GM18907 (cell line): ENCODE measurements at regions not wholly inside any gene's neighbourhood (a gene's known extent, or its start where the extent isn't known, plus 50 kb on each side); places are given as distances from the start of the nearest gene placed in this dataset.

Source experiments
- ATAC-seq: cut with Tn5 transposase; IDR thresholded peaks from one replicate; pipeline ENCODE4 v1.9.1; 2021; ENCODE audit warnings: mild to moderate bottlenecking, moderate library complexity; ENCODE audit not compliant: unreplicated experiment

DNA sequence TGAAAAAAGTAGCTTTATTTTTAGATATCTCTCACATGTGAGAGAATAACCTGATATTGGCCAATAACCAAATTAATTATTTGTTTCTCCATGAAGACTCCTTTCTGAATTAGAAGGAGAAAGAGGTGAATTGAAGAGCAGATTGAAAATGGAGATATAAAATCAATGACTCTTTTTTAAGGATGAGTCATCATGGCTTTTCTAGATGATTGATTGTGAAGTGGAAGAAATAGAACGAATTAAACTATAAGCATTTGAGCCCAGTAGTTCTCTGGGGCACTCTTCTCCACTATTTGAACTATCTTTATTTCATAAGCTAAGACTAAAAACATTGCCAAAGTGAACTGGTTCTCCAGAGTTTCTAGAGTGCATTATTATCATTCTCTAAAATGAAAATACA is 137.2 kb upstream of the EDNRA start:
- ATAC-seq: no peak

GRCh38 chr4:147345662-147346061 is 135.2 kb upstream of the EDNRA start:
- no peak for ATAC-seq

GRCh38 chr4:147347217-147347616 is 133.7 kb upstream of the EDNRA start:
- ATAC-seq: no peak

DNA sequence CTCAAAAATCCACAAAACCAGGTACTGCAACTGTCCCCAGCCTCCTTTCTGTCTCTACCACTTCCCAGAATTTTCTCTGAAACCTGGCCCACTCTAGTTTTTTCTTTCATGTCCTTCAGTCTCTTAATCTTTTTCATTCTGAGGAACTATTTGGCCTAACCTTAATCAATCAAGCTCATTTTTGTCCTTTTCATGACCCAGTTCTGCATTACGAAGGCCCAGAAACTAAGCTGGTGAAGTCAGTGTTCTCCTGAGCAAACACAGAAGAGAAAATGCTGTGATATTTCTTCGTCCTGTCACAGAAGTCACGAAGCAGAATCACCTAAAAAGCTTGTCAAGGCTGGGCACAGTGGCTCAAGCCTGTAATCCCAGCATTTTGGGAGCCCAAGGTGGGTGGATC is 131.7 kb upstream of the EDNRA start:
- ATAC-seq: no peak

- no peak for ATAC-seq
Measured at GRCh38 chr4:147351083-147351787, 129.7 kb upstream of the EDNRA start.

- no peak for ATAC-seq
Measured at GRCh38 chr4:147354237-147354636, 126.7 kb upstream of the EDNRA start.

DNA sequence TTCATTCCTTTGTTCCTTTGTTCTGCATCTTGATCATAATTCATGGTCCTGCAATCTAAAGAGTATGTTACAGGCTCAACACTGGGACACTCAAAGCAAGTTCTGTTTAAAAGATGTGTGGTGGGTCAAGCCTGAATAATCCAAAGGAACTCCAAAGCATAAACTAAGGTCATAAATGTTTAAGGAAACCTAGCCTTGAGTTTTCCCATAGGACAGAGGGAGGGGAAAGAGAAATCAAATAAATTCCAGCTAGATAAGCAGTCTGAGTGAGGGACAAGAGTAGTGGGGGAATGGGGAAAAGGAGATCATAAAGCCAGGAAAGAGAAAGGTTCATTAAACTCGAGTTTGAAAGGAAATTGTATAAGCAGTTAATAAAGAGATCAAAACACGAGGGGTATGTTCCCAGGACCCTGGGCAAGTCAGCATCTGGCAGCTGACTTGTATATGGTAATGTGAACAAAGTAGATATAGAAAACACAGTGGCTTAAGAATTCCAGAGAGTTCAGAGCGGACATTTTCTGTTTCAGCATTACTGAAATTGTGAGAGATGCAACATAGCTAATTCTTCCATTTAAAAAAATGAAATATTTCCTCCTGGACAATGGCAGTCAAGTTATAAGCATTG is 125.8 kb upstream of the EDNRA start:
- no peak for ATAC-seq

DNA sequence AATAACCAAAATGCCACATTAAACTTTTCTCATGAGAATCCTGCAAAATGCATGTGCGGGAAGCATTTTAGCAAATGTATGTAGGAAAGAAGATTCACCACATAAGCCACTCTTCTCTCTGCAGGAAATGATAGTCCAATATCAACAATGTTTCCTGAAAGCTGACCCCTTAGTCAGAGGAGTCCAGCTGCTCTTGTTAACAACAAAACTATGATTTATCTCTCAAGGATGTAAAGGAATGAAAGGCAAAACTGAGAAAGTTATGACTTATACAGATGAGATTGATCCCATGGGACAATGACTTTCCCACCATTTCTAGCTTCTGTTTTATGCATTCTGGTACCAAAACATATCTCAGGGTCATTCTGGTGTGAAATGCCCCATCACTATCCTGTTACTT is 125.0 kb upstream of the EDNRA start:
- ATAC-seq: no peak

DNA sequence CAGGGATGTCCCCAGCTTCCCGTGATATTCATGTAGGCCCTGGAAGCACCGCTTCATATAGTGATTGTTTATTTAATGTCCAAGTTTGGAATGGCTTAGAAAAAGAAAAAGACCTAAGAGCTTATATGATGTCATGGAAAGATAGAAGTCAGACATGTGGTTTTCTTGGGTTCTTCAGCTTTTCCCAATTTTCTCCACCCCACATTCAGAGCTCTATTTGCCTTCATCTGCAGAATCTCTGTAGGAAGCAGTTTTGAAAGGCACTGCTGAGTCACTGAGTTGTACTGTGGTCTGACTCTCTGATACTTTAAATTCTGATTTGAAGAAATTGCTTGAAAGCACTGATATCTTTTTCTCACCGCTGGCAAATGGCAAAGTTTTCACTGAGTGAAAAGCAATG is 120.6 kb upstream of the EDNRA start:
- no peak for ATAC-seq

DNA sequence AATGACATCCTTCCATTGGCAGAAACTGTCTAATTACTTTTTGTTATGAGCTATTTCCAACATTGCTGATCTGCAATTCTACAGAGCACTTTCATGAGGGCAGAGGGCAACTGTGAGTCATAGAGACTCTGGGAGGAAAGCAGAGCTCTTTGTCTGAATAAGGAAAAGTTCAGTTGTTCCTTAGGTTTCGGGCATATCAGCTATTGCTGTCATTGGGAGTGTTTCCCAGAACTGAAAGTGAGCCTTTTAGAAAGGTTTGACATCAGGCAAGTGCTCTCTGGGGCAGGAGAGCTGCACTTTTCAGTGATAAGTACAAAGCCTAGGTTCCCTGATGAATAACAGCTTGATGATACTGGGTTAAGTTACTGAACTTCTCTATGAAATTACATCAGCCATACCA is 119.2 kb upstream of the EDNRA start:
- no peak for ATAC-seq

DNA sequence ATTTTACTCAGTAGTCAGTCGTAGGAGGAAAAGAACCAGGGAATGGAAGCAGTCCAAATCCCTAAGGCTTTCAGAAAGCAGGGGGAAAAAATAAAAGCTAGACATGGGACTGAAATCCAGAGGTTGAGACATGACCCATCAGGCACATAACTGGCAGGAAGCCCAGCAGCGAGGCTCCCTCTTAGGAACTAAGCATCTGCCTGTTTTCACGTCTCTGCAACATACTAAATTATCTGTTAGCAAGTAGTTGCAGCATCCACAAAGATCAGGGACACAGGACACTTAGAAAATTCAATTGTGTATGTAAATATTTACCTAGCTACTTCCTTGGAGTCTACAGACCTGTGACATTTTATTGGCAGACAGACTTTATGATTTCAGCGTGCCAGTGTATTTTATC is 118.0 kb upstream of the EDNRA start:
- no peak for ATAC-seq

GRCh38 chr4:147363514-147363913 is 117.4 kb upstream of the EDNRA start:
- no peak for ATAC-seq

GRCh38 chr4:147365396-147365795 is 115.5 kb upstream of the EDNRA start:
- ATAC-seq: no peak

DNA sequence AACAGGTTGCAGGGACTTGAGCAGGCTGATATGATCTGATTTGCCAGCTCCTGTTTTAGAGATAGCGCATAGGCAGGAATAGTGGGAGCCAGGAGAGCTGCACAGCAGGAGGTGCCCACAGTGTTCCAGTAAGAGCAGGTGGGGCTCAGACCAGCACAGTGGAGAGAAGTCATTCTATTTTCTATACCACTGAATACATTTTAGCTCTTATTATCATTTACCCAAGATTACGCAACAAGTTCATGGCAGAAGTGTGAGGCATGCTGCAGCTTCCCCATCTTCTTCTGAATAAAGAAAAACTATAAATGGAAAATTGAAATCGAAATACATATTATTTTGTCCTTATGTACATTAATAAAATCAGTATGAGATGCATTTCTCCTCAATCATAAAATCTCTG is 114.7 kb upstream of the EDNRA start:
- no peak for ATAC-seq

DNA sequence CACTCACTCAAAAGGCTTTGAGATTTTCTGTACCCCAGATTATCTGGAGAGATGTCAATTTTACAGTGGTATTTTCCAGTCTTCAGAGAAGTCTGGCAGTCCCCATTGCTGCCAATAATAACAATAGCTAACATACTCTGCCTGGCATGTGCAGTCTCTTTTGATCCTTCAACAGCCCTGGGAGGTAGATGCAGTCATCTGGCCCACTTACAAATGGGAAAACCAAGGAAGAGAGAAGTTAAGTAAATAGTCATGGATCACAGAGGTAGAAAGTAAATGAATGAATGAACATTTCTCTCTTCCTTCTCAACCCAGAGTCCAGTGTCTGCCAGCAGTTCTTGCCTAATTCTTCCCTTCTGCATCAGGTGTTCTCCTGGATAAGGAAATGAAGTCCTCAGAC is 113.0 kb upstream of the EDNRA start:
- no peak for ATAC-seq

GRCh38 chr4:147368948-147369347 is 111.9 kb upstream of the EDNRA start:
- no peak for ATAC-seq

DNA sequence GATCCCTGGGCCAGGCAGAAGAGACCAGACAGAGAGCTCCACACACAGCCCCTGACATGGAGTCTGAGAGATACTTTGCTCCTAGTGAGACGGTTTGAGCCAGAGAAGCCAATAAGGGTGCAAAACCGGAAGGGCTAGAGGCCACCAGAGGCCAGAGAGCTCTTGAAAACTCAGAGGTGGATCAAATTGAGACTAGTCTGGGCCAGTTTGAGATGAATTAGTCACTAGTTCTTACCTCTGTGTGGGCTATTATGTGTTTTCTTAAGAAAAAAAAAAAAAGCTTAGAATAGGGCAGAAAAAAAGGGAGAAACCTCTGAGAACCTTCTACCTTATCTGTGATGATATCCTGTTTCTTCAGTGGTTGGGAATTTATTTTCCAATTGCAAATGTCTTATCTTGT is 110.4 kb upstream of the EDNRA start:
- ATAC-seq: no peak

- no peak for ATAC-seq
Measured at GRCh38 chr4:147370881-147371280, 110.0 kb upstream of the EDNRA start.

- no peak for ATAC-seq
Measured at GRCh38 chr4:147371661-147372060, 109.2 kb upstream of the EDNRA start.

GRCh38 chr4:147378780-147379179 is 102.1 kb upstream of the EDNRA start:
- no peak for ATAC-seq

DNA sequence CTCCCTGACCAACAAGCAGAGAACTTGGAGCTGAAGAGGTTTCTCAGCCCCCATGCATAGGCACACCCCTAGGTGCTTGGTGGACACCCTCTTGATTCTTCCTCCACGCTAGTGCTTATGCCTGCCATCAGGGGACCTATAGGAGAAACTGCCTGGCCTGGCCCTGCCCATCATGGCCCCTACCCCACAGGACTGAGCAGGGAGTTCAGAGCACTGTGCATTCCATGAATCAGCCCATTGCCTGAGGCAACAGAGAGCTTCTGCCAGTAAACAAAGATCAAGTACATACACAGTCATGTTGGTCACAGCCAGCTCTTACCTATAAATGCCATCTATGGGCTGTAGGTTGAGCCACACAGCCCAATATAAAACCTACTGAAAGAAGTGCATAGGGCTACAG is 99.1 kb upstream of the EDNRA start:
- ATAC-seq: no peak

DNA sequence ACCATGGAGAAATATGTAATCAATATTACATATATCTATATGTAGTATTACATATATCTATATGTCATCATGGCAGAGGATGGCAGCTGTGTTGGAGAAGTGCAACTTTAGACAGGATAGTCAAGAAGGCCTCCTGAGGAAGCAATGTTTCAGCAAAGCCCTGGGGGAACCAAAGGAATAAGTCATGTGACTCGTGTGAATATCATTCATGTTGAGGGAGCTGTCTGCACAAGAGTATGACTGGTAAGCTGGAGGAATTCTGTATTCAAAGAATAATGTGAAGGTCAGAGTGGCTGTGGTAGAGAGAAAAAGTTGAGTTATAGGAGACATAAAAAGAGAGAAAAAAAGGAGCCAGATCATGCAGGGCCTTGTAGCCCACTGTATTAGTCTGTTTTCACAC is 92.9 kb upstream of the EDNRA start:
- ATAC-seq: no peak

GRCh38 chr4:147396105-147396504 is 84.8 kb upstream of the EDNRA start:
- ATAC-seq: no peak
